GM21515 (cell line): ENCODE measurements at regions not wholly inside any gene's neighbourhood (a gene's known extent, or its start where the extent isn't known, plus 50 kb on each side); places are given as distances from the start of the nearest gene placed in this dataset.

Experiments used
- ATAC-seq: cut with Tn5 transposase; IDR thresholded peaks from one replicate; pipeline ENCODE4 v1.9.1; 2021; ENCODE audit not compliant: unreplicated experiment

- ATAC-seq: no peak
Observed at GRCh38 chr10:3287572-3288445, 115.2 kb upstream of the PITRM1 start.

GRCh38 chr10:3282674-3283017 lies 110.1 kb upstream of the PITRM1 start:
- no peak for ATAC-seq

DNA sequence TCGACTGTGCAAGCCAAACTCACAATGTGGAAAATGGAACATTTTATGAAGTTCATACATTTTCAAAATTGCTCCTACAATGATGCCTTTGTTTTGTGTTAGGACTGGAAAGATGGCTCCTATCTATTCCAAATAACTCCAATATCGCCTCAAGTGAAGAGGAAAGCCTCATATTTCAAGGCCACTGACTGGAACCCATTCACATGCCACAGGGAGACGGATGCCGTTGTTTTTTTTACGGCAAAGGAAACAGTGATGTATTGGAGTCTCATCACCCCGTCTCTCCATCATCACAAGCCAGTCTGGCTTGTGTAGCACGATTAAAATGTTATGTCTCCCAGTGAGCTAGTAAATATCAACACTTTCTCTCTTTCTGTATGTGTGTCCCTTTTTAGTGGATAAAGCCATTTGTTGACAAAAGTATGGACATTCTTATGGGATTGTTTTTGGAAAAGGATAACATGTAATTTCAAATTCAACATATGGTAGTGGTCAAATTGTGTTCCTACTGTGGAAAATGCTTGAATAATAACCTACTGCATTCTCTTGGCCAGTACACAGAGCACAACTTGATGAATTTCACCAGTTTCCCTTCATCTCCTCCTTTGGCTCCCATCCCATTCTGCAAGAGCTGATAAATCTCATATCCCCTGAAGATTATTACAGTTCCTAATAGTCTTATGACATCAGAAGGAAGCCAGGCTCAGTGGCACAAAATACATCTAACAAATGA lies 109.5 kb upstream of the PITRM1 start:
- no peak for ATAC-seq

DNA sequence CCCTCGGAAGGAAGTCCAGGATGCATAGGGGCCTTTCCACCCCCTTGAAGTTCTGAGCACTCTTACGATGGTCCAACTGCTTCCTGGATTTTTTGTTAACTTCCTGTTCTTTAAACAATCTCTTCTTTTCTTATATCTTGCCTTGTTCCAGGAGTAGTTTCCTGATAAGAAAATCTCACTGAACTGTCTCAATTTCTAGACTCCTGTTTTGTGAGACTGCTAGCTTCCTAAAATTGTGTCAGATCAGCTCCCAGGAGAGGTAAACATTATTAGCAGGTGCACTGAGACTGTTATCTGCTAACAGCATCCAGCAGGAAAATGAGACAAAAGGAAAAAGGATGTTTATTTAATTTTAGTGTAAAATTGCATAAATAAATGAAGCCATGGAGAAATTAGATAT lies 106.2 kb upstream of the PITRM1 start:
- no peak for ATAC-seq

DNA sequence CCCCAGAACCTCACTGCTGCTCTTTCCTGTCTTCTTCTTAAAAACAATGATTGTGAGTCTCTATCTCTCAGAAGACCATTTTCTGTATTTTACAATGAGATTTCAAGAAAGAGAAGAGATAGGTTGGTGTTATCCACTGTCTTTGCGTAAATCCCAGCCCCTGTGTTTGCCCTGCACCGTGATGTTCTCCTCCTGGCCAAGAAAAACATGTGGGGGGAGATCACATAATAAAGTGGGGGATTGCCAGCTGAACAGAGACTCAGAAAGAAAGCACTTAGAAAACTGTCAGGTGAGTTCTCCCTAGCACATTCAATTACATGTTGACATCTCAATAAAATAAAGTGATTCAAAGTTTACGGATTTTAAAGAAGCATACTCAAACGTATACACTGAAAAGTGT lies 105.0 kb upstream of the PITRM1 start:
- ATAC-seq: no peak

DNA sequence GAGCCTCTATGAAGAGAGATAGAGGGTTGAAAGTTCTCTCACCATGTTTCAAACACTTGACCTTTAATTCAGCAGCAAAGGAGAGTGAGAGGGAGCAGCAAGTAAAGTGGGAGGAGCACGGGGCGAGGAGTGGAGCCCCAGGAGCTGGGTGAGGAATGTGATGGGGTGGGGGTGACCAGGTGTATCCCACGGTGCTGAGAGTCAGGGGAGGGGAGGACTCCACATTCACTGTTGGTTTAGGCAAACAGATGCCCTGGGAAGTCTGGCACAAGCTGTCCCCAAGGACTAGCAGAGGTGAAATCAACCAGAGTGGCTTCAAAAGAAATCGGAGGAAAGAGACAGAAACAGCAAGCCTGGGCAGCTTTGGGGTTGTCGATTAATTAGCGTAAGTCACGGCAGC lies 101.8 kb upstream of the PITRM1 start:
- no peak for ATAC-seq

- no peak for ATAC-seq
Observed at GRCh38 chr10:3273966-3274365, 101.4 kb upstream of the PITRM1 start.

DNA sequence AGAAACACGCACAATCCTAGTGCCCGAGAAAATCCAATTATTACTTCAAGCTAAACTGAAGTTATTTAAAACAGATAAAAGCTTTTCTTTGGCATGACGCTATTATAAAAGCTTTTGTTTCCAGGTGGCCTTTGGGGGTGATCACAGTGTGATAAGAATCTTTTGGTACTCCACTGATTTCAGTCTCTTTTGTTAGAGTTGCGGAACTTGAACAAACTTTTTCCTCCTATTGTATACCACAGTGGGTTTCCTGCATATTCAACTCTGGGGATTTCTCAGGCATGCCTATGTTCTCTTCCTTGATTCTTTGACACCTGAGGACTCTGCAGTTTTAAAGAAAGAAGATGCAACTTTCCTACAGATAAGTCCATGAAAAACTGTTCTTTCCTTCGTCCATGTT lies 99.7 kb upstream of the PITRM1 start:
- no peak for ATAC-seq

DNA sequence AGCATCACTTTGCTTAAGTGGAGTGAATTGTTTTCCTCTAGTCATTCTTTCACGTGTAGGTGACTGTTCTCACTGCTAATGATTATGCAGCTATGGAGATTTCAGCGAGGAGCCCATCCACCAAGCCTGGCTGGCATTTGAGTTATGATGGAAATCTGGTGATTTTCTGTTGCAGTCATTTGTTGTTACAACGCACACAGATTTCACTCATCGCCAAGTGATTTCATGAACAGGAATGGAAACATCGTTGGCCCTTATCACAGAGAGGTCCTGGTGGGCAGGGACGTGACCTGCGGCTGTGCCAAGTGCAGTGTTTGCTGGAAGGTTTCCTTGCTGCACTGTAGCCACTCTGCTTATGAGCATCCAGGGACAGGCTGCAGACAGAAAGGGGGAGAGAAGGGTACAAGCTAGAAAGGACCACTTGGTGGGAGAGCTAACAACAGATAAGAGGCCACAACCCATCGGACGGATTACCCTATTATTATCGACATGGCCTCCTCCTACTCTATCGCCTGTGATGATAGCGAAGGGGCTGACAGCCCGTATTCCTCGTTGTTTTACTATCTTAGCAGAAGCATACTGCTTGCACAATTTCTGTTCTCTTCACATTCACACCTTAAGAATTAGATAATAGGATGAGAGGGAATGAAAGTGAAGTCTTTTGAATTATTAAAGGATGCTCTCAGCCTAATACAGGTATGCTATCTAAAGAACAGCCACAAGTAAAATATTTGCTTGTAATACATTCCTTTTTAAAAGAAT lies 99.0 kb upstream of the PITRM1 start:
- no peak for ATAC-seq

GRCh38 chr10:3270577-3271316 lies 98.2 kb upstream of the PITRM1 start:
- no peak for ATAC-seq

DNA sequence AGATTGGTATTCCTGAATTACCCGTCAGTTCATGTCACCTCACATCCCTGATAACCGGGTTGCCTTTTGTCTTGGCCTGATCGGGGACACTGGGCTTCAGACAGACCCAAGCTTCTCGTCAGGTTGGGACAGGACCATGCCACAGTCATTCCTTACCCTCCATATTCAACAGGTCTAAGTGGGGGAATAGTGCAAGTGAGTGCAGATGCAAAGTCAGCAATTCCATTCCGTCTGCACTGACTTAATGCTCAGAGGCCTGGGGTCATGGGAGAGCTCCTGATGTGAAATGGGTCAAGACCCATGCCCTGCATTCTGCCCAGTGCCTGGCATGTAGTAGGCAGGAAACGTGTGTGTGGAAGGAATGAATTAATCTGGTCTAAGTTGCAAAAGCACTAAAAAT lies 95.4 kb upstream of the PITRM1 start:
- no peak for ATAC-seq

DNA sequence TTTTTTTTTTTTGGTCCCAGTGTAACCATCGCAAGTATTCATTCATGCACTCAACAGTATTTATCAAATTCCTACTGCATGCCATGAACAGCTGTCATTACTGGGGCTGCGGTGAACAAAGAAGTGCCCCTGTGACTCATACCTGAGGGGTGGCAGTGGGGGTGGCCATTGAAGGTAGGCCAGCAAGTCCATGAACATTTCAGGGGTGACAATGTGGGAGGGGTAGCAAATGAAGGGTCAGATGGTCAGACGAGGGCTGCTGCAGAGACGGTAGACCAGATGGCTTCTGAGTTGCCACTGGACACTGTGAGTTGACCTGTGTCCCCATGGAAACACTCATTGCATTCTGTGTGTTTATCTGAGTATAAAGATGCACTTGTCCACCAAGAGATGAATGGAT lies 92.5 kb upstream of the PITRM1 start:
- ATAC-seq: no peak

DNA sequence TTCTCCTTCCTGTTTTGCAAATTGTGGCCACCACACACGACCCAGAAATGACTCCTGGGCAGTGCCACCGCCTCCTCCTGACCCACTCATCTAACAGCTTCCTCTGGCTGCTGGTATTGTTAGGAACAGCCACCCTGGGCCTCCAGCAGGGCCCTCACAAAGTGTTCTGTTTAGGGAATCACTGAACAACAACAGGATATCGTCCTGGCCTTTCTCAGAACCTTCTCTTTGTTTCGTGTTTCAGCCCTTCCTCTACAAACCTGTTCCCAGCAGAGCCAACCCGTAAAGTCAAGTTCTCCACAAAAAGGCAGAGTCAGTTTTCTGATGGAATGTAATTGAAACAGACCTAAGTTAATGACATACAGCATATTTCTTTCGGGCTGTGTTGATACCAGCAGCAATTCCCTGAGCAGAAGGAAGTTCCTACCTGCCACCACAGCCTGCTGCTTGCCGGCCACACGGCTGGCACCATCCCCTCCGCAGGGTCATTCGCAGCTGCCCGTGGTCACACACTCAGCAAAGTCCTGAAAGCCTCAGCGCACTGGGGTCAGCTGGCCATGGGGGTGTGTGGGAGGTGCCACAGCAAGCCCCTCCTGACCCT lies 91.7 kb upstream of the PITRM1 start:
- ATAC-seq: no peak

- no peak for ATAC-seq
Observed at GRCh38 chr10:3263747-3264146, 91.2 kb upstream of the PITRM1 start.

GRCh38 chr10:3263082-3263481 lies 90.5 kb upstream of the PITRM1 start:
- ATAC-seq: no peak

- ATAC-seq: no peak
Observed at GRCh38 chr10:3261921-3262320, 89.3 kb upstream of the PITRM1 start.

DNA sequence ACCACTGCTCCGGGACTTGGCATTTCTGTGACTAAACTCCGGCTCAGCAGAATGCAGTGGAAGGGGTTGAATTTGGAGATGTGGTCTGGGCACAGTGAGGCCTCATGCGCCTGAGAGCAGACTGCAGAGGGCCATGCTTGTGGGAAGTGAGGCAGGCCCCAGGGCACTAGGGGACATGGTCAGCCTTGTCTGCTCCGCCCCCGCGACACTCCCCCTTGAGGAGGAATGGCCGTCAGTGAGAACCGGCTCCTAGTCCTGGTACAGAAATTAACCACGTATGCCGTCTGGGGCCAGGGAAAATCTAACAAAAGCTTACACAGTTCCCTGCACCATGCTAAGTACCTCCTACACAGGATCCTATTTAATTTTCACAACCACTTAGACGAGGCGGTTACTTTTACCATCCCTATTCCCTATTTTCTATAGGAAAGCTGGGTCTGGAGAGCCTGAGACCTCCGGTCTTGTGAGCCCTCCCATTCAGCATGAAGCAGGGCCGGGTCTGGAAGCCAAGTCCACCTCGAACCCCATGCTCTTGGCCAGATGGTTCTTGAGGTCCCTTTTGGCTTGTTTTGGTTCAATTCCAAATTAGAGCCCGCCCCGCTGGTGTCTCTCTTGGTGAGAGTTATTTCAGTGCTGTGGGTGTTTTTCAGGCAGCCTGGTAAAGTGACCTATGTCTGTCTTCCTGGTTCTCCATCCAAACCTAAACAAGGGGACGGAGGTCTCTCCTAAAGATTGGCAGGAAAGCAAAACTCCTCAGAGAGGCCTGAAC lies 87.7 kb upstream of the PITRM1 start:
- ATAC-seq: no peak

- ATAC-seq: no peak
Observed at GRCh38 chr10:3259499-3259898, 86.9 kb upstream of the PITRM1 start.

- ATAC-seq: no peak
Observed at GRCh38 chr10:3258394-3258793, 85.8 kb upstream of the PITRM1 start.

GRCh38 chr10:3255616-3256015 lies 83.0 kb upstream of the PITRM1 start:
- ATAC-seq: no peak
